Effector CD8-positive, alpha-beta T cell (primary cell): ENCODE measurements at regions not wholly inside any gene's neighbourhood (a gene's known extent, or its start where the extent isn't known, plus 50 kb on each side); places are given as distances from the start of the nearest gene placed in this dataset.
"Not testable (repeated sequence)": the region's sequence is repeated elsewhere in the genome, so short reads cannot be mapped to it uniquely, and the experiment has no call there.

ENCODE experiments used
- DNase-seq: peaks from one replicate; lab custom pipeline; 2025; lab: John Stamatoyannopoulos, UW

- no peak for DNase-seq
These were observed 158.3 kb downstream of the PDCD6IP start for GRCh38 chr3:33956776-33957175.

GRCh38 chr3:33957176-33957575 is 158.7 kb downstream of the PDCD6IP start:
- no peak for DNase-seq

- DNase-seq = no peak
These were observed 160.2 kb downstream of the PDCD6IP start for GRCh38 chr3:33958661-33959060.

- no peak for DNase-seq
These were observed 164.0 kb downstream of the PDCD6IP start for GRCh38 chr3:33962396-33962795.

- not testable (repeated sequence) for DNase-seq
These were observed 171.8 kb downstream of the PDCD6IP start for GRCh38 chr3:33970180-33970579.

GRCh38 chr3:33971055-33971454 is 172.6 kb downstream of the PDCD6IP start:
- no peak for DNase-seq

DNA sequence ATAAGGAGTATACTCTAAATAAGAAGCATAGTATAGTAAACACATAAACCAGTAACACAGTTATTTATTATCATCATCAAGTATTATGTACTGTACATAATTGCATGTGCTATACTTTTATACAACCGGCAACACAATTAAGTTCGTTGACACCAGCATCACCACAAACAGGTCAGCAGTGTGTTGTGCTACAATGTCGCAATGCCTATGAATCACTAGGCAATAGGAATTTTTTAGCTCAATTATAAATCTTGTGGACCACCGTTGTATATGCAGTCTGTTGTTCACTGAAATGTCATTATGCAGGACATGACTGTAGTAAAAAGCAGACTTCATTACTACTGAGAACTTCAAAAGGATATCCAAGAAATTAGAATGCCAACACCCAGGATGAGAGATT is 177.0 kb downstream of the PDCD6IP start:
- DNase-seq = no peak

- no peak for DNase-seq
These were observed 178.8 kb downstream of the PDCD6IP start for GRCh38 chr3:33977227-33977626.

DNA sequence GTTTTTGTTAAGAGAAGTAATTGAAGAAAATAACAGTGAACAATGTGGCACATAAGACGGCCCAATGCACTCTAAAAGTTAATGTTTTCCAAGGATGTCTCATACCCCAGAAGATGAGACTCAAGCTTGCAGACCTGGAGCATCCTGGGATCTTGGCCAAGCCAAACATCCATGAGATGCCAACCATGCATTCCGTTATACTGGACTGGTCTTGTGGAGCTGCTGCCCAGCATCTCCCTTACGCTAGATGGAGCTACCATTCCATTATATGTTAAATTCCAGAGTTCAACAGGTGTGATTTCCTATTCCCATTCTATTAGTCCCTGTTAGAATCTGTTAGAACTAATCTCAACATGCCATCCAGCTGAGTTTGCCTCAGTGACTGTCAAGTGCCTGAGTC is 181.8 kb downstream of the PDCD6IP start:
- no peak for DNase-seq

GRCh38 chr3:33982269-33982798 is 183.9 kb downstream of the PDCD6IP start:
- no peak for DNase-seq

DNA sequence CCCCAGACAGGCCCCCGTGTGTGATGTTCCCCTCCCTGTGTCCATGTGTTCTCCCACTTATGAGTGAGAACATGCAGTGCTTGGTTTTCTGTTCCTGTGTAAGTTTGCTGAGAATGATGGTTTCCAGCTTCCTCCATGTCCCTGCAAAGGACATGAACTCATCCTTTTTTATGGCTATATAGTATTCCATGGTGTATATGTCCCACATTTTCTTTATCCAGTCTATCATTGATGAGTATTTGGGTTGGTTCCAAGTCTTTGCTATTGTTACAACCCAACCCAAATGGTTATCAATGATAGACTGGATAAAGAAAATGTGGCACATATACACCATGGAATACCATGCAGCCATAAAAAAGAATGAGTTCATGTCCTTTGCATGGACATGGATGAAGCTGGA is 184.5 kb downstream of the PDCD6IP start:
- not testable (repeated sequence) for DNase-seq

DNA sequence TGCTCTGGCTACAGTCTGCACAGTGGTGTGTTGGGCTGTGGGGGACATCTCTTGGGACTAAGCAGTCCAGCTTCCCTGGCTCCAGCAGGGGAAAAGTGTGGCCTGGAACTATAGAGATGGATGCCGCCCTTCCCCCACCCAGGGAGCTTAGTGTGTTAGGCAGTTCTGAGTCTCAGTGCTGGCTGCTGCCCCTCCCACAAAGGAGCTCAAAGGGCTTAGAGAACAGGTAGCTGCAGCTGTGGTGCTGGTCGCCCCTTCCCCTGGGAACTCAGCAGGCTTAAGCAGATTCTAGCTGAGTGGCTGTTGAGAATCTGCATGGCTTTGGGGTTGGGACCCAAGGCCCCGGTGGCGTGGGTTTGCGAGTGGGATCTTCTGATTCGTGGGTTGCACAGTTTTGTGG is 190.8 kb downstream of the PDCD6IP start:
- no peak for DNase-seq

GRCh38 chr3:33991673-33992072 is 193.2 kb downstream of the PDCD6IP start:
- no peak for DNase-seq

DNA sequence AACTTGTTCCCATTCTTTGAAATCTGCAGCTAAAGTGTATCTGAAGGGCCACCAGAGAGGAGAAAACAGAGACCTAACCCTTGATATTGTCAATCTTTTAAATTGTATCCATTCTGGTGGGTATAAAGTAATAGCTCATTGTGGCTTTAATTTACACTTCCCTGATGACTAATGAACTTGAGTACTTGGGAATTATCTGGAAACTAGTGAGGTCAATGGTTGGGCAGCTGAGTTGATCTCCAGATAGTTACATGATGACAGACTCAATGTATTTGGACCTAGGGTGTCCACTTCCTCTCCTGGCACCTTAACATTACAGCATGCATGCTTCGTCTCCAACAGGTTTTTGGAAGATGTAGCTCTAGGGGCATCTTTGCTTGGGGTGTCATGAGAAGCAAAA is 195.2 kb downstream of the PDCD6IP start:
- no peak for DNase-seq

- no peak for DNase-seq
These were observed 196.1 kb downstream of the PDCD6IP start for GRCh38 chr3:33994568-33994967.

- no peak for DNase-seq
These were observed 201.9 kb downstream of the PDCD6IP start for GRCh38 chr3:34000301-34000700.

- DNase-seq = no peak
These were observed 202.6 kb downstream of the PDCD6IP start for GRCh38 chr3:34001022-34001421.

DNA sequence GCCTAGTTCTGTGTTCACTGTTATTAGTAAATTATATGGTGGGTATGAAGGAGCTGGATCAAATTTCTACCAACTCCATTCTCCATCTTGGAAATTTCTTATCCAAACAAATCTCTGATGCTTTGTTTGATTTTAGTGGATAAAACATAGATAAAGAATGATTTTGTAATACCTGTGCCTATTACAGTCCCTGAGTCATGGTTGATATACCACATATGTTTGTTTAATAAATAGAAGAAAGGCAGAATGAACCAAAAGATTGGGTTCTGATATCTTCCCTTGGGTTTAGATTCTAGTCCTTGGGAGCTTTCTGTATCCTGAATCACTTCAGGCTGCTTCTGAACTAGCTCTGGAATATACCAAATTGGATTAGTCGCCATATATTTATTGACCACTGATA is 203.6 kb downstream of the PDCD6IP start:
- no peak for DNase-seq

GRCh38 chr3:34002569-34003100 is 204.2 kb downstream of the PDCD6IP start:
- no peak for DNase-seq

DNA sequence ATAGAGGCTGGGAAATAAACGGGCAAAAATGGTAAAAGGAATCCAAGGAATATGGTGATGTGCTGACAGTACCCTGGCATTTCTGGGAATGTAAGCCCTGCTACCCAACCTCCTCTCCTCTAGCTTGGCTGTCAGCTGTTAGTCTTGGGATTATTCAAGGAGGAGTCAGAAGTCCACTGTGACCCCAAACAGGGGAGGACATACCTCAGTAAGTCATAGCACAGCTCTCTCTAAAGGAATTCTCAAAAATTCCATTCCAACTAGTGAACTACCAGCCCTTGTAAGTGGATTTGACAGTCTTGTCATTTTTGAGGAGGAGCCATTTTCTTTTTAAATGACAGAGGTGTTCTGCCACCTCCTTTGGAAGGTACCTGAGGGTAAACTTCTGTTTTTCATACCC is 207.5 kb downstream of the PDCD6IP start:
- DNase-seq = no peak

DNA sequence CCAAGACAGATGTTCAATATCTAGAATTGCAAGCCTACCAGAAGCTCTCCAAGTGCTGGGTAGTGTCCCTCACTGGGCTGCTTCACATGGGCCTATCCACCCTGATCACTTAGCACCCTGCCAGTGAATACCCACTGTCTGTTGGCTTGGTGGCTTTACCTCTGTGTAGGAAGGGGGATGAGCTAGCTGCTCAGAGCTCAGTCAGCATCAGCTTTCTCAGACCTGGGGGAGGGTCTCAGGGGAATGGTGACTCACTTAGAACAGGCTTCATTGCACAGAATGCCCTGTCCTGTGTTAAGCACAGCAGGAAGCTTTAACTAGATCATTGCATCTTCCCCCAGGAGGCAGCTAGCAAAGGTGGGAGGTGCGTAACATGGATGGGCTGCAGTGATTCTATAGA is 209.8 kb downstream of the PDCD6IP start:
- no peak for DNase-seq

DNA sequence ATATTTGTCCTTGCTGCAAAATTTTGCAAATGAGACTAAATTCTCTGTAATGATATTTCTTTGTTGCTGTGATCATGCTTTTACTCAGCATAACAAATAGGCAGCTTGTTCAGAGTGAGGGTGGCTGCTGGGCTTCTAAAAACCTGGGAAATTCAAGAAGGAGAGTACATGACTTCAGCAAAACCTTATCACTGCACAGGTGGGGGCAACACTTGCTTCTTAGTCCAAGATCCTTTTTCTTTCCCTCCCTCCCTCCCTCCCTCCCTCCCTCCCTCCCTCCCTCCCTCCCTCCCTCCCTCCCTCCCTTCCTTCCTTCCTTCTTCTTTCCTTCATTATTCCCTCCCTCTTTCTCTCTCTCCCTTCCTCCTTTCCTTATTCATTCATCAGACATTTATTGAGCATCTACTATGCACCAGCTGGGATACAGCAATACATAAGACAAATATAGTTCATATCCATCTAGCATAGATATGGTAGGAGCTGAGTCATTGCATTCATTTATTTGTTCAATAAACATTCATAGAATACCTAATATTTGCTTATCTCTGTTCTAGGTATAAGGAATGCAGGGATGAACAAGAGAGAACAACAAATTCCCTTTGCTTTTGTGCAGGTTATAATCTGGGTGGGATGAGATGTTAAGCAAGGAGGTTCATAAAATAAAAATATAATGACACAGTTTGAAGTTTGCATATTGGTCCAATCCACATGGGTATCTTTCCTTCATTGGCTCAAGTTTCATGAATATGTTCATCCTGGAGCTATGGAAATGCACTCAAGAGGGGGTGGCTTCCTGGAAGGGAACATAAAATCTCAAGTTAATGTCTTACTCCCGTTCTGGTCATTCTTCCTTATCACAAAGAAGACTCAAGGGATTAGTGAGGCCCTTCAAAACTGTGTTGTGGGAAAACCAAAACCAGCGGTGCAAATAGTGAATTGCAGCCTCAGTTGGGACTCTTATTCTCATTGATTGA is 210.7 kb downstream of the PDCD6IP start:
- DNase-seq = no peak
